ENCODE measurements at regions not wholly inside any gene's neighbourhood (a gene's known extent, or its start where the extent isn't known, plus 50 kb on each side); places are given as distances from the start of the nearest gene placed in this dataset.
A peak's percentile ranks its signal among the peaks of the same experiment; 100 is the strongest.

GRCh38 chr17:72587773-72588511 is 467.1 kb downstream of the SOX9 start:
- H3K27me3 ChIP-seq (ENCODE audit: insufficient read depth, low read depth, severe bottlenecking): peaks cover 12% of the 10 kb centered on the region
- H3K27ac ChIP-seq: no peak overlapping the region
- no peak for TF ChIP-seq CTCF (IDR thresholded peaks at IDR 0.05; ENCODE audit: low read depth, low read length)
- H3K4me3 ChIP-seq (ENCODE audit: low read depth, low read length): no peak overlapping the region
- no peak for DNase-seq
- H3K9me3 ChIP-seq (ENCODE audit: severe bottlenecking): peaks cover 4% of the 10 kb centered on the region
- H3K36me3 ChIP-seq: no peaks in the 10 kb centered on the region

- H3K36me3 ChIP-seq: no peaks in the 10 kb centered on the region
- H3K9me3 ChIP-seq (ENCODE audit: severe bottlenecking): peaks cover 4% of the 10 kb centered on the region
- H3K4me3 ChIP-seq (ENCODE audit: low read depth, low read length): no peak overlapping the region
- H3K27me3 ChIP-seq (ENCODE audit: insufficient read depth, low read depth, severe bottlenecking): peaks cover 12% of the 10 kb centered on the region
- TF ChIP-seq CTCF (IDR thresholded peaks at IDR 0.05; ENCODE audit: low read depth, low read length): no peak
- H3K27ac ChIP-seq: no peak overlapping the region
- DNase-seq: no peak
These were observed 467.7 kb downstream of the SOX9 start for GRCh38 chr17:72588561-72588960.

DNA sequence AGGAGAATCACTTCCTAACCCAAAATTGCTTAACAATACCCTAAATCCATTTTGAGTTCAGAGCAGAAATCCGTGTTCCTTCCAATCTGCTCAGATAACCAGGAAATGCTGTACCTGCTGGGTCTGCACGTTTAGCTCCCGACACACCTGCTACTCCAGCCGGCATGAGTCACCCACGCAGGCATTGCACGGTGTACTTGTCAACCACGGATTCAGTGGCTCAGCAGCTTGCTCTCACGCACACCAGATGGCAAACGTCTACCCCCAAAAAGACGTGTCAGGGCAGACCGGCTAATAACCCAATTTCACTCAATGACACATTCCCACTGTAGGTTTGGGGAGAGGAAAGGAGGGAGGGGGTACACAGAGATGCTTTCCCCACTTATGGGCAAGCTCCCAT is 468.1 kb downstream of the SOX9 start:
- Histone ChIP-seq H3K27ac (no peak overlapping the region), H3K27me3 (ENCODE audit: insufficient read depth, low read depth, severe bottlenecking) (peaks cover 12% of the 10 kb centered on the region), H3K36me3 (no peaks in the 10 kb centered on the region), H3K4me3 (ENCODE audit: low read depth, low read length) (no peak overlapping the region), H3K9me3 (ENCODE audit: severe bottlenecking) (peaks cover 4% of the 10 kb centered on the region)
- TF ChIP-seq CTCF (IDR thresholded peaks at IDR 0.05; ENCODE audit: low read depth, low read length): no peak
- DNase-seq: peak; percentile 73

- no peak for TF ChIP-seq CTCF (IDR thresholded peaks at IDR 0.05; ENCODE audit: low read depth, low read length)
- Histone ChIP-seq H3K36me3 (no peaks in the 10 kb centered on the region), H3K27ac (no peak overlapping the region), H3K27me3 (ENCODE audit: insufficient read depth, low read depth, severe bottlenecking) (peaks cover 12% of the 10 kb centered on the region), H3K9me3 (ENCODE audit: severe bottlenecking) (no peaks in the 10 kb centered on the region), H3K4me3 (ENCODE audit: low read depth, low read length) (no peak overlapping the region)
- DNase-seq: no peak
These were observed 469.6 kb downstream of the SOX9 start for GRCh38 chr17:72590382-72590781.

- DNase-seq: no peak
- no peak for TF ChIP-seq CTCF (IDR thresholded peaks at IDR 0.05; ENCODE audit: low read depth, low read length)
- no peak overlapping the region for H3K4me3 ChIP-seq (ENCODE audit: low read depth, low read length)
- H3K27me3 ChIP-seq (ENCODE audit: insufficient read depth, low read depth, severe bottlenecking): peaks cover 12% of the 10 kb centered on the region
- H3K36me3 ChIP-seq: no peaks in the 10 kb centered on the region
- H3K27ac ChIP-seq: no peak overlapping the region
- no peaks in the 10 kb centered on the region for H3K9me3 ChIP-seq (ENCODE audit: severe bottlenecking)
These were observed 470.1 kb downstream of the SOX9 start for GRCh38 chr17:72590882-72591281.

All from WERI-Rb-1 (cell line).